GM18858 (cell line): ENCODE measurements at regions not wholly inside any gene's neighbourhood (a gene's known extent, or its start where the extent isn't known, plus 50 kb on each side); places are given as distances from the start of the nearest gene placed in this dataset.
"Not testable (repeated sequence)": the region's sequence is repeated elsewhere in the genome, so short reads cannot be mapped to it uniquely, and the experiment has no call there.

ENCODE experiments used
- ATAC-seq: cut with Tn5 transposase; IDR thresholded peaks from one replicate; pipeline ENCODE4 v1.9.1; 2021; ENCODE audit not compliant: unreplicated experiment

GRCh38 chr9:82763656-82764055 is 299.3 kb downstream of the RASEF start:
- ATAC-seq: no peak

- no peak for ATAC-seq
Measured at GRCh38 chr9:82764061-82764668, 298.8 kb downstream of the RASEF start.

GRCh38 chr9:82774707-82775231 is 288.2 kb downstream of the RASEF start:
- not testable (repeated sequence) for ATAC-seq

GRCh38 chr9:82776508-82776907 is 286.4 kb downstream of the RASEF start:
- ATAC-seq: no peak

GRCh38 chr9:82777366-82777765 is 285.6 kb downstream of the RASEF start:
- no peak for ATAC-seq

- ATAC-seq: not testable (repeated sequence)
Measured at GRCh38 chr9:82778923-82779322, 284.0 kb downstream of the RASEF start.

- ATAC-seq: no peak
Measured at GRCh38 chr9:82780017-82780416, 282.9 kb downstream of the RASEF start.

- ATAC-seq: no peak
Measured at GRCh38 chr9:82781921-82782392, 281.0 kb downstream of the RASEF start.

- no peak for ATAC-seq
Measured at GRCh38 chr9:82783045-82783444, 279.9 kb downstream of the RASEF start.

- ATAC-seq: no peak
Measured at GRCh38 chr9:82784589-82784988, 278.4 kb downstream of the RASEF start.

GRCh38 chr9:82789155-82789824 is 273.7 kb downstream of the RASEF start:
- no peak for ATAC-seq

GRCh38 chr9:82790875-82791274 is 272.1 kb downstream of the RASEF start:
- ATAC-seq: no peak

GRCh38 chr9:82791692-82792091 is 271.2 kb downstream of the RASEF start:
- ATAC-seq: no peak

- ATAC-seq: no peak
Measured at GRCh38 chr9:82797534-82797933, 265.4 kb downstream of the RASEF start.

- ATAC-seq: no peak
Measured at GRCh38 chr9:82799286-82799685, 263.7 kb downstream of the RASEF start.

GRCh38 chr9:82805027-82805426 is 257.9 kb downstream of the RASEF start:
- no peak for ATAC-seq

- ATAC-seq: no peak
Measured at GRCh38 chr9:82808478-82808877, 254.5 kb downstream of the RASEF start.

GRCh38 chr9:82810915-82811314 is 252.0 kb downstream of the RASEF start:
- ATAC-seq: no peak

GRCh38 chr9:82819260-82819659 is 243.7 kb downstream of the RASEF start:
- ATAC-seq: no peak

- ATAC-seq: no peak
Measured at GRCh38 chr9:82820186-82820585, 242.8 kb downstream of the RASEF start.

GRCh38 chr9:82829818-82830217 is 233.1 kb downstream of the RASEF start:
- no peak for ATAC-seq

GRCh38 chr9:82865524-82865923 is 197.4 kb downstream of the RASEF start:
- ATAC-seq: no peak
